Panc1 (cell line): ENCODE measurements at regions not wholly inside any gene's neighbourhood (a gene's known extent, or its start where the extent isn't known, plus 50 kb on each side); places are given as distances from the start of the nearest gene placed in this dataset.

Source experiments
- ATAC-seq: fragments of 200-7000 bp; cut with Tn5 transposase; 2 replicates; pipeline ENCODE4 v1.9.1; 2020; ENCODE audit warnings: mild to moderate bottlenecking, moderate library complexity
- BruUV-seq: library from RNA; stranded (reverse); fragments of 400-500 nt; replicated peaks from 2 replicates; lab custom pipeline; 2021; lab: Mats Ljungman, UMichigan
- CTCF ChIA-PET: fragments of 300-600 bp; sonication (Branson Sonifier 250); formaldehyde crosslinking; loops from one replicate; lab custom pipeline; 2022; ENCODE audit warnings: antibody characterized with exemption; lab: Charles Lee
- POLR2A ChIA-PET: fragments of 300-600 bp; sonication (Branson Sonifier 250); formaldehyde crosslinking; loops from one replicate; lab custom pipeline; 2022; ENCODE audit warnings: antibody characterized with exemption; lab: Charles Lee
- DNase-seq: peaks from one replicate; pipeline ENCODE4 v3.0.0-alpha.2; 2010; ENCODE audit warnings: low read depth, low spot score
- H3K27ac ChIP-seq: 2 replicates; pipeline ENCODE4 v1.5.1; 2011; ENCODE audit warnings: mild to moderate bottlenecking, low read length, inconsistent platforms
- H3K27me3 ChIP-seq: fragments of 200-500 bp; sonication (Bioruptor generic); 2 replicates; pipeline ENCODE4 v1.6.0; 2014; ENCODE audit warnings: low read length, inconsistent platforms; ENCODE audit not compliant: control insufficient read depth, insufficient read depth
- H3K36me3 ChIP-seq: fragments of 200-500 bp; sonication (Bioruptor generic); 2 replicates; pipeline ENCODE4 v1.5.1; 2014; ENCODE audit warnings: inconsistent platforms, mild to moderate bottlenecking, low read length, moderate library complexity; ENCODE audit not compliant: control insufficient read depth, insufficient read depth
- H3K4me1 ChIP-seq: 2 replicates; pipeline ENCODE4 v1.5.1; 2011; ENCODE audit warnings: inconsistent platforms, mild to moderate bottlenecking, low read length, moderate library complexity; ENCODE audit not compliant: control insufficient read depth, insufficient read depth
- H3K4me3 ChIP-seq, 2 experiments: 2 replicates each; pipeline ENCODE4 v1.5.1; 2011 to 2012; ENCODE audit warnings: low read depth in 2 of 2, low read length in 2 of 2, mild to moderate bottlenecking in 2 of 2, inconsistent platforms in 1 of 2, moderate library complexity in 1 of 2
- H3K9me3 ChIP-seq: fragments of 200-500 bp; sonication (Bioruptor generic); 2 replicates; pipeline ENCODE4 v1.5.1; 2014; ENCODE audit warnings: low read depth, mild to moderate bottlenecking, inconsistent platforms, low read length, moderate library complexity; ENCODE audit not compliant: control insufficient read depth, insufficient read depth
- POLR2AphosphoS5 ChIP-seq: IDR thresholded peaks from 2 replicates; pipeline ENCODE4 v1.6.1; 2012; ENCODE audit warnings: mild to moderate bottlenecking, low read depth, low read length, moderate library complexity
- REST ChIP-seq, 2 experiments: IDR thresholded peaks; 2 replicates each; pipeline ENCODE4 v1.6.1; 2011 to 2012; ENCODE audit warnings: low read depth in 2 of 2, control low read depth in 1 of 2, low read length in 1 of 2, mild to moderate bottlenecking in 1 of 2, moderate library complexity in 1 of 2; ENCODE audit not compliant: insufficient read depth in 1 of 2
- SIN3A ChIP-seq: IDR thresholded peaks from 2 replicates; pipeline ENCODE4 v1.6.1; 2012; ENCODE audit warnings: low read depth, mild to moderate bottlenecking, low read length, moderate library complexity, borderline replicate concordance; ENCODE audit not compliant: insufficient read depth
- TCF7L2 ChIP-seq: IDR thresholded peaks from 2 replicates; pipeline ENCODE4 v1.6.1; 2011; ENCODE audit warnings: mild to moderate bottlenecking, low read depth, low read length, inconsistent platforms
- in situ Hi-C: cut with HindIII; loops from 2 replicates; pipeline ENCODE4 v1.10.0; 2016; ENCODE audit warnings: low sequenced_read_pairs, low pct_unique_long_range_greater_than_20kb
- intact Hi-C: fragments of 100-400 bp; cut with micrococcal nuclease; formaldehyde crosslinking; loops from one replicate; pipeline ENCODE4 v1.10.0; 2022; ENCODE audit not compliant: unreplicated experiment
- TF ChIP-seq, protein P1 (sequence below): fragments of 450-650 bp; IDR thresholded peaks from 2 replicates; pipeline ENCODE4 v1.5.1; 2017; ENCODE audit warnings: mild to moderate bottlenecking

DNA sequence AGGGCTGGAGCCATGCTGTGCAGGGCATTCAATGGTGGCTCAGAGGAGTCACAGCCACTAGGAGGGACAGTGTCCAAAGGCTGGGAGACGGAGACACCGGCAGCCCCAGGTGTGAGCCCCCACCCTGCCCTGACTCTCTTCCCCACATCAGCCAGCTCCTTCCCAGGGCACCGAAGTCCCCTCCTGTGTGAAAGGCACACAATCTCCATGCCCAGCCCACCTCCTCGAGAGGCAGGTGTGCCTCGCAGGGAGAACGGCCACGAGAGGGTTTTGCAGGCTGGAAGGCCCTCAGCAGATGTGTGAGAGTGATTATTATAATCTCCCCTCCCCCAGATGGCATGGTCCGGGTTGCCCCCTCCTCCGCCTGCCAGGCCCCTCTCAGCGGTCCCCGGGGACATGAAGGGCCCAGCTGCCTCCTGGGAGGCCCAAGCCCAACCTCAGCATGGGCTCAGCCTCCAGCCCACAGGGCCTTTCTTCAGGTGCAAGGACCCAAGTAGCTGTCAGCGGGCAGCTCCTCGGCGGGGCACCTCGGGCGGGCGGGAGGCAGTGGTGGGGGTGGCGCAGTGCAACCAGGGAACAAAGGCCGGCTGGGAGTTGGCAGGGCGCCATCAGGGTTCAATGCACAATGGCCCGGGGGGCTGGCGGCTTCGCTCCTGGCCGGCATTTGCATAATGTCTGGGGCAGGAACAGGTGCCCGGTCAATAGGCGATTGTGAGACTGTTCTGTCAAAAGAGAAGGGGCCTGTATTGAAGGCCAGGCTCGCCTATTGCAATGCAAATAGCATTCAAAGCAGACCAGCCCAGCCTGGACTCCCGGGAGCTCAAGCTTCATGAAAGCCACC is 155.3 kb upstream of the ZMIZ1 start:
- POLR2A ChIA-PET, result no interaction called here
- ATAC-seq (no peak), DNase-seq (no peak)
- H3K27ac ChIP-seq, result no peak overlapping the region
- in situ Hi-C loops, result no loop called here
- H3K27me3 ChIP-seq, result no peaks in the 10 kb centered on the region
- H3K36me3 ChIP-seq, result no peaks in the 10 kb centered on the region
- no peaks in the 10 kb centered on the region for H3K4me1 ChIP-seq
- TF ChIP-seq REST (IDR thresholded peaks at IDR 0.05; ENCODE audit: insufficient read depth in 1 of 2, low read depth in 2 of 2, low read length in 1 of 2) (no peak), TCF7L2 (no peak), SIN3A (no peak), POLR2AphosphoS5 (no peak)
- TF ChIP-seq, protein P1, sequence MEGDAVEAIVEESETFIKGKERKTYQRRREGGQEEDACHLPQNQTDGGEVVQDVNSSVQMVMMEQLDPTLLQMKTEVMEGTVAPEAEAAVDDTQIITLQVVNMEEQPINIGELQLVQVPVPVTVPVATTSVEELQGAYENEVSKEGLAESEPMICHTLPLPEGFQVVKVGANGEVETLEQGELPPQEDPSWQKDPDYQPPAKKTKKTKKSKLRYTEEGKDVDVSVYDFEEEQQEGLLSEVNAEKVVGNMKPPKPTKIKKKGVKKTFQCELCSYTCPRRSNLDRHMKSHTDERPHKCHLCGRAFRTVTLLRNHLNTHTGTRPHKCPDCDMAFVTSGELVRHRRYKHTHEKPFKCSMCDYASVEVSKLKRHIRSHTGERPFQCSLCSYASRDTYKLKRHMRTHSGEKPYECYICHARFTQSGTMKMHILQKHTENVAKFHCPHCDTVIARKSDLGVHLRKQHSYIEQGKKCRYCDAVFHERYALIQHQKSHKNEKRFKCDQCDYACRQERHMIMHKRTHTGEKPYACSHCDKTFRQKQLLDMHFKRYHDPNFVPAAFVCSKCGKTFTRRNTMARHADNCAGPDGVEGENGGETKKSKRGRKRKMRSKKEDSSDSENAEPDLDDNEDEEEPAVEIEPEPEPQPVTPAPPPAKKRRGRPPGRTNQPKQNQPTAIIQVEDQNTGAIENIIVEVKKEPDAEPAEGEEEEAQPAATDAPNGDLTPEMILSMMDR, result no peak
- no peak overlapping the region for H3K4me3 ChIP-seq
- intact Hi-C loops, result no loop called here
- CTCF ChIA-PET, result no interaction called here
- H3K9me3 ChIP-seq, result no peaks in the 10 kb centered on the region
- BruUV-seq, result no TSS peak

GRCh38 chr10:78914060-78914378 is 154.7 kb upstream of the ZMIZ1 start:
- Histone ChIP-seq H3K4me1 (no peaks in the 10 kb centered on the region), H3K4me3 (no peak overlapping the region), H3K27me3 (no peaks in the 10 kb centered on the region), H3K36me3 (no peaks in the 10 kb centered on the region), H3K9me3 (no peaks in the 10 kb centered on the region), H3K27ac (no peak overlapping the region)
- in situ Hi-C loops (no loop called here), intact Hi-C loops (no loop called here)
- TF ChIP-seq, protein P1, result no peak
- no peak for TF ChIP-seq TCF7L2
- no peak for TF ChIP-seq SIN3A
- no peak for TF ChIP-seq REST (IDR thresholded peaks at IDR 0.05; ENCODE audit: insufficient read depth in 1 of 2, low read depth in 2 of 2, low read length in 1 of 2)
- no peak for TF ChIP-seq POLR2AphosphoS5
- DNase-seq (no peak), ATAC-seq (no peak)
- ChIA-PET POLR2A (no interaction called here), CTCF (no interaction called here)
- no TSS peak for BruUV-seq
